DMS114 treated with DMSO at 0.1 percent for 48 hours (cell line): ENCODE measurements at regions not wholly inside any gene's neighbourhood (a gene's known extent, or its start where the extent isn't known, plus 50 kb on each side); places are given as distances from the start of the nearest gene placed in this dataset.

ENCODE experiments used
- DNase-seq: peaks from one replicate; lab custom pipeline; 2025; ENCODE audit not compliant: unreplicated experiment; lab: John Stamatoyannopoulos, UW

DNA sequence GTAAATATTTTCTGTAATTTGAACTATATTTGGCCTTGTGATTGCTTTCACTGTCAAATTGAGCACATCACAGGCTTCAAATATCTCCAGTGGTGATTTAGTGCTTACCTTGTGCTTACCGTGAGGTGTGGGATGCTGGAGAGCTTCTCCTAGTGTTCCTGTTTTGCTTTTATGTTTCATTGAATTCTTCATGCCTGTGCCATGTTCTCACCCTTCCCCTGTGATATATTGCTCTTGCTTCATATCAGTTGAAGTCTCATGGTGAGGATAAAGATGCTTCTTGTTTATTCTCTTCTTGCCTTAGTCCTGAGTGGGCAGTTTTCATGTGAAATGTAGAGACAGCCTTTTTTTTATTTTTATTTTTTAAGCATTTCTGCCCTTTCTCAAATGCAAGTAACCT lies 198.0 kb upstream of the PDGFD start:
- no peak for DNase-seq

DNA sequence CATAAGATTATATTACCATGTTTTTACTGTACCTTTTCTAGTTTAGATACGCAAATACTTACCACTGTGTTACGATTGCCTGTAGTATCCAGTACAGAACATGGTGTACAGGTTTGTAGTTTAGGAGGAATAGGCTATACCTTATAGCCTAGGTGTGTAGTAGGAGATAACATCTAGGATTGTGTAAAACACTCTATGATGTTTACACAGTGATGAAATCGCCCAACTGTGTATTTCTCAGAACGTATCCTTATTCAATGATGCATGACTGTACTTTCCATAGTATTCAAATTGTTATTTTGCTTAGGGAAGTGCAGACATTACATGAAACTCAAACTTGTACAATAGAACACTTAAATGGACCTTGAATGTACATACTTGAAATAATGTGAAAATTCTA lies 188.1 kb upstream of the PDGFD start:
- DNase-seq, result no peak

DNA sequence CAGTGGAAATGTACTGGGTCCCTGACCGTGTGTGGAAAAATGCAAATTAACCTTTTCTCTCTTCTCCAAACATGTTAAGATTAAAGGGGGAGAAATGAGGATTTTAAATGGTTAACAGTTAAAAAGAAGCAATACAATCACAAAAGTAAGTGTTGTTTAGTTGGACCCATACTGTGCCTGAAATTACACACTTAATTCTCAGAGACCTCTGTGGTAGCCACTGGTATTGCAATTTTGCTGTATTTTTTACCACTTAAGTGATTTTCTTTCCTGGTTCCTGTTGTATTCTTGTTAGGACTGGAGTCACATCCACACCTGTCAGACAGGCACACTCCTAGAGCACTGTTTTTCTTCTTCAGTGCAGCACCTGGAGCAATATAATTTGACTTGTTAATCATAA lies 179.6 kb upstream of the PDGFD start:
- DNase-seq, result no peak

DNA sequence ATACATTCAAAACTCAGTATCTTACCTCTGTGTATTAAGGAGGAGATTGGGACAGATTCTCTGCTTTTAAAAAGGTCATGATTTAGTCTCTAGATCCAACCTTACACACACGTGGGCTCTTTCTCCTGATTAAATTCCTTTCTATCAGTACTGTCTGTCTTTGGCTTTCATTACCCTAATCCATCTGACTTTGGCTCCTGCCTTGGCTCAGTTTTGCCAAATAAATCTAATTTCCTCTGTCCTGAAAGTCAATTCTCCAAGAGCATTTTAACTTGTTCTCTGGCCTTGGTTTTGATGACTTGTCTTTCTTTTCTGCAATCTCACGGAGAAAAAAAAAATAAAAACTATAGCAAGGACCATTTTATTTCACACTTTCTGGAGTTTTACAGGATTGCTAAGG lies 176.6 kb upstream of the PDGFD start:
- no peak for DNase-seq

DNA sequence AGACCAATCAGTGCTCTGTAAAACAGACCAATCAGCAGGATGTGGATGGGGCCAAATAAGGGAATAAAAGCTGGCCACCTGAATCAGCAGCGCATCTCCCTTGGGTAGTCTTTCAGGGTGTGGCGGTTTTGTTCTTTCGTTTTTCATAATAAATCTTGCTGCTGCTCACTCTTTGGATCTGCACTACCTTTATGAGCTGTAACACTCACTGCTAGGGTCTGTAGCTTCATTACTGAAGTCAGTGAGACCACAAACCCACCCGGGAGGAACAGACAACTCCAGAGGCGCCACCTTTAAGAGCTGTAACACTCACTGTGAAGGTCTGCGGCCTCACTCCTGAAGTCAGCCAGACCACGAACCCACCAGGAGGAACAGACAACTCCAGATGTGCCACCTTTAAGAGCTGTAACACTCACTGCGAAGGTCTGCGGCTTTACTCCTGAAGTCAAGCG lies 175.5 kb upstream of the PDGFD start:
- DNase-seq, result no peak

DNA sequence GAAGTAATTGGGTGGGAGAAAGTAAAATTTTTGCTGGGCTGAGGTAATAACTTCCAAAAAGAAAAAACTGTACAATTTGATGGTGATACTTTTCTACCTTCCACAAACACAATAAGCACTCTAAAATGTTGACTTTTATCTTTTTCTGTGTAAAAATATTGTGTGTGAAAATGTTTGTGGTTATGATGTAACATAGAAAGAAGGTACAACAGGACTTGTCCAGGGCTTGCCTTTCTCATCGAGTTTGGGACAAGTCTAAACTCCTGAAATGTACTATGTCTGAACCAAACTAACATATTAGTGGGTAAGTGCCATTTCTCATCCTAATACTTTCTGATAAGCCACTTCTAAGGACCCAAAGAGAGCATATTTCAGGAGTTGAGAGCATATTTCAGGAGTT lies 174.2 kb upstream of the PDGFD start:
- DNase-seq, result no peak

DNA sequence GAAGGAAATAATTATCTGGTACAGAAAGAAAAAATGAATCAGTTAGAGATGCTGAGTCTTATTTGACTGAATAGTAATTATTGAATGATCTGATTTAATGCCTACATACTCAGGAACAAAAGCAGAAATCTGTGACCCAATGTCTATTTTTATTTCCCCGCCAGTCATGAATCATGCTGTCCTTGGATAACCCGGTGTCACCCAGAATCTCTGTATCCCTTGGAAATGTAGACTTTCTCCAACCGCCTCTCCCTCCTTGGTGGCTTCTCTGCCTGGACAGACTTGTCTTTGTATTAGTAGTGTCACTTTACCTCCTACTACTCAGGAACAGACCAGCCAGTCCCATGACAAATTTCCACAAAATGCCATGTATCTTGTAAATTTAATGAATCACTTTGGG lies 173.3 kb upstream of the PDGFD start:
- no peak for DNase-seq

DNA sequence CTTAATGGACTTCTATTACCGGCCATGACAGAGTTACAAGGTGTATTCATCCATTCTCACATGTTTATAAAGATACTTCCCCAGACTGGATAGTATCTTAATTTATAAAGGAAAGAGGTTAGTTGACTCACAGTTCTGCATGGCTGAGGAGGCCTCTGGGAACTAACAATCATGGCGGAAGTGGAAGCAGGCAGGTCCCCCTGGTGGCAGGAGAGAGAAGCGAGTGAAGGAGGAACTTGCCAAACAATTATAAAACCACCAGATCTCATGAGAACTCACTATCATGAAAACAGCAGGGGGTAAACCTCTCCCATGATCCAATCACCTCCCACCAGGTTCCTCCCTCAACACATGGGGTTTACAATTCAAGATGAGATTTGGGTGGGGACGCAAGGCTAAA lies 170.0 kb upstream of the PDGFD start:
- no peak for DNase-seq

DNA sequence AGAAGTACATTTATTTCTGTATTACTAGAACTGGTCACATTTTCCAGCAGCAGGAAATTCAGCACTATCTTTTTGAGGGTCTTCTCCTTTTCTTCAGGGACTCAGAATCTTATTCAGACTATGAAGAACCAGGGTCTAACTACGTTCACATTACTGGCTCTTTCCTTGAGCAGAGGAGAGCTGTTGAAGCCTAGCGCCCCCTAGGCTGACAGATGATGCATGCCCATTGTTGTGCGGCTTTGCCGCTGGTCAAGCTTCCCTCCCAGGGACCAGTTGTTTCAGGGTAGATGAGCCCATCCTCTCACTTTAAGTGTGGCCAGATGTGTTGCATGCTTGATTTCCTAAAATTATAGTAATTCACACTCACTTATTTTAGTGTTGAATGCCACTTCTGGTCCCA lies 168.2 kb upstream of the PDGFD start:
- DNase-seq, result no peak

DNA sequence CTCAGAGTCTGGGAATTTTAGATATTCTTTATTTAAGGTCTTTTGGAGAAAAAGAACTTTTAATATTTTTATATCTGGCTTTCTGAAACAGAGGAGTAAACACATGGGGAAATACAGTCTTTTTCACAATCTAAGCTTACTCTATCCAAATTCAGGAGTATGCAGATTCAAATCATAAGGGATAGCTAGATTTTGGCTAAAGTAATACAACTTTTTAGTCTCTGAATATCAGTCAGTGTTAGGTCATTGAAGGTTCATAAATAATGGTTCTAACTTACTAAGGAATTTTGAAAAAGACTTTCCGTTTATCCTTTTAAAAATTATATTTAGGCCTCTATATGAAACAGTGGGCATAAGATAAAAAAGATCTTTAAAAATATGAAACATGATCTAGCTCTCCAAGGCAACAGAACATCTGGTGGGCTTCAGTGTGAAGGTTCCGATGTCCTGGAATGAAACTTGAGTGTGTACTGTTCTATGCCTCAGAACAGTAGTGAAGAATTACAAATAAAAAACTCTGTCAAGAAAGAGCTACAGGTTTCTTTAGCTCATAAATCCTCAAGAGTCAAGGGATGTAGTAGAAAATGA lies 165.2 kb upstream of the PDGFD start:
- no peak for DNase-seq

DNA sequence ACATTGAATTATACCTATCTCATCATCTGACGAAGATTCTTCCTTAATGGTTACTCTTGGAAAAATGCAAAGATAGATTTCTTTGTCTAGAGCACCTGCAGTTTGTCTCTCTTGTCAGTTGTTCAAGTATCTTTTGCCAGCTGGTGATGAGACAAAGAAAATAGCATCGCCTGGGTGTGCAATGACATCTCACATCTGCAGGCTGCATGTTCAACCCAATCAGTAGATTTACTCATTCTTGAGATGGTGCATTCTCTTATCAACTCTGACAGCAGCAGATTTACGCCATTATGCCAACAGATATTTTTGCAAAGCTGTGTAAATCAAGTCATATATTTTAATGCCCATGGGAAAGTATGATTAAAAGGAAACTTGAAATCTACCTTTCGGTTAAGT lies 164.6 kb upstream of the PDGFD start:
- DNase-seq, result no peak

DNA sequence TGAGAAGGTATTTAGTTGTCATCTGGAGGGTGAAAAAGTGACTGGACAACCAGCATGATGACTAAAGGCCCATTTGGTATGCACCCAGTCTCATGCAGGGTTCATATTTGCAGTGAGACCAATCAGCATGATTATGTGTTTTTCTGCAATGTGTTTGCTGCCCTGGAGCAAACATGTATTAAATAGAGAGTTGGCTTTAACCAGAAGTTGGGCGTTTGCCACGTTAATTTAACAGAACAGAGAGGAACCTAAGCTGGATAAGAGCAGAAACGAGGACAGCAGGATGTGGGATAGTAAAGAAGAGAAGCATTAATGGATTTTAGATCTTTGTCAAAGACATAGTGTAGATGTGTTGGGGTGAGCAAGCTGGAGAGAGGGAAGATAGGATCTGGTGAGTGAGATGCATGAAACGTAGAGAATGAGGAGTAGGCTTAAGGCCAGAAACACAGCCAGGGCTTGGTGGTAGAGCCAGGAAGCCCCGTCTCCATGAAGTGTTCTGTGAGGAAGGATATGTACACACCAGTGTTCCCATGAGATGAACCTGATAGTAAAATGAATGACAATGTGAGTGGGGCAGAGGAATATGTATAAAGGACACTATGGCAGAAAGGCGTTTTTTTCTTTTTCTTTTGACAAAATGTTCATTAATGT lies 164.0 kb upstream of the PDGFD start:
- DNase-seq, result no peak

DNA sequence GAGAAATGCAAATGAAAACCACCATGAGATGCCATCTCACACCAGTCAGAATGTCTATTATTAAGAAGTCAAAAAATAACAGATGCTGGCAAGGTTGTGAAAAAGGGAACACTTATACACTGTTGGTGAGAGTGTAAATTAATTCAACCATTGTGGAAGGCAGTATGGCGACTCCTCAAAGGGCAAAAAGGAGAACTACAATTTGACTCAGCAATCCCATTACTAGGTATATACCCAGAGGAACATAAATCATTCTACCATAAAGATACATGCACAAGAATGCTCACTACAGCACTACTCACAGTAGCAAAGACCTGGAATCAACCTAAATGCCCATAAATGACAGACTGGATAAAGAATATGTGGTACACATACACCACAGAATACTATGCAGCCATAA lies 161.1 kb upstream of the PDGFD start:
- no peak for DNase-seq

DNA sequence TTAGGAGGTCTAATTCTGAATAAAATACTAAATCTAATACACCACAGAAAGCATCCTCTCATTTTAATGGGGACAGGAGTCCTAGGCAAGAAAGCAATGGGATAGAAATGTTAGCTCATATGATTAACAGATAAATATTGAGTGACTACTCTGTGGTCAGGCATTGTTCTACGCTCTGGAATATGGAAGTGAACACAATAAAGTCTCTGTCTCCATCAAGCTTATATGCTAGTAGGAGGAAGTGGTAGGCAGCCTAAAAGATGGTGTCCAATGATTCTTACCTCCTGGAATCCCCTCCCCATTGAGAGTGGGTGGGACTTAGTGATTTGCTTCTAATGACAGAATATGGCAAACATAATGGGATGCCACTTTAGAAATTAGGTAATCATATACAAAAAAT lies 160.3 kb upstream of the PDGFD start:
- no peak for DNase-seq

DNA sequence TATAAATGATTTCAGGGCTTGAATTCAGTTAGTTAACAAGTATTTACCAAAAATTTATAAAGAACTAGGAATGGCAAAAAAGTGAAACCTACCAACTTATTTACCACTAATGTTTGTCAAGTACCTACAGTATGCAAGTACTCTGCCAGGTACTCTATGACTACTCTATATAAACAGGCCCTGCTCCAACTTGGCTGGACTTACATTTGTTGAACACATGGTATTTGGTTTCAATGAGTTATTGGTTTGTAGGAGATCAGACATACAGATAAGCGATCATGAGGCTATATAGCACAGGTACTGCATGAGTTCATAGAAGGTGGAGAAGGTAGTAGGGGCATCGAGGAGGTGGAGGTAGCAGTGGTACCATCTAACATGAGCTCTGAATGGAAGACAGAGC lies 159.9 kb upstream of the PDGFD start:
- DNase-seq, result no peak

DNA sequence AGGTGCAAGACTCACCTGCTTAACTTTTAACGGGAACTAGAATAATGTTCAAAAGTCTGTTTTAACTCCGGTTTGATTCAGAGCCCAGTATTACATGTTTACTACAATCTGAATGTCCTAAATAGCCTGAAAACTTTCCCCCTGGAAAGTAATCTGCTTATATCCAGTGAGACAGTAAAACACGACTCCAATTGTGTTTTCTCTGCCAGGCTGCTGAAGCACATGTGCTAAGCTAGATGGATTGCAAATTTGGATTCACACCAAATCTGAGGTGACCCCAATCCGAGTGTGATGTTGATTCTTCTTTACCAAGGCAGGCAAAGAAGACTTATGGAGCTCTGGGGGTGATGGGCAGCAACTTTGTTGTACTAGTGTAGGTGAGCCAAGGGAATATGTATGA lies 158.7 kb upstream of the PDGFD start:
- DNase-seq, result no peak

DNA sequence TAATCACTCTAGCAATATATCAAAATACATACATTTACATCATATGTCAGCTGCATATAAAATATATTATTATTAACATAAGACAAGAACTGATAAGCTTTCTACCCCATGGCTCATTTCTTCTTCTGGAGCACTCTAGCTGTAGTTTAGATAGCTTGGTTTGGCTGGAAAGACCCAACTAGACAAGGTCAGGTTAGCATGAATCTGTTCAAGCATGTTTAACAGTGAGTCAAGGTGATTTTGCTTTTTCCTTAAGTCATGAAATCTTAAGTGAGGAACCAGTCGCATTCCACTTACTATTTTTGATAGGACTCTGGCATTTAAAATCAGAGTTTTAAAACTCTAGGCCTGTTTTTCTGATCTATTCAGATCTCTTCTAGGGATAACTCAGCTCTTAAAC lies 157.0 kb upstream of the PDGFD start:
- no peak for DNase-seq

DNA sequence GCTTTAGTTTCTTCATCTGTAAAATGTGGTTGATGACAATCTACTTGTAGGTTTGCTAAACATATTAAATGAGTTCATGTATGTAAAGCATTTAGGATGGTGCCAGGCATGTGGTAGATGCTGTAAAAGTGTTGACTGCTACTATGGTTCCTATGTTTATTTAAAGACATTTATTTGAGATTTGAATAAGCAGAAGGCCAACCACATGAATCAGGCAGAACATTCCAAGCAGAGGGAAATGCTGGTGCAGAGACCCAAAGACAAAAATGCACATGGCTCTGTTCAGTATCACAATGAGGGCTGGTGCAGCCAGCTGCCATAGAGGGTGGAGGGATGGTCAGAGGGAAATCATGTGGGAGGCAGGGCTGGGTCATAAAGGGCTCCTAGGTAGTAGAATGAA lies 156.2 kb upstream of the PDGFD start:
- no peak for DNase-seq

DNA sequence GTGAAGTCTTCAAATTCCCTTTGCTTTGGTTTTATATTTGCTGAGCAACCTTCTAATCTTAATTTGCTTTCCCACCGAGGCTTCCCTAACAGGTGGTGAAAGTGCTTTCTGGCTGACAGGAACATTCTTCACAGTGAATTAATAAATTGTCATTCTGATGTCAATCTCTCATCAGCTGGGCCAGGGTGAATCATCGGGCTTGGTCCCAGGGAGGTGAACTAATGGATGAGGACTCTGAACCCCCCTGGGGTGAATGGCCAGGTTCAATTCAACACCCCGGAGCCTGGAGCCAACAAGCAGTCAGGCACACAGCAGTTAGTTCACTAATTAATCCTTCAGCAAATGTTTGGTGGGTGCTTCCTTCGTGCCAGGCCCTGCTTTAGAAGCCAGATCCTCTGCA lies 155.4 kb upstream of the PDGFD start:
- no peak for DNase-seq

DNA sequence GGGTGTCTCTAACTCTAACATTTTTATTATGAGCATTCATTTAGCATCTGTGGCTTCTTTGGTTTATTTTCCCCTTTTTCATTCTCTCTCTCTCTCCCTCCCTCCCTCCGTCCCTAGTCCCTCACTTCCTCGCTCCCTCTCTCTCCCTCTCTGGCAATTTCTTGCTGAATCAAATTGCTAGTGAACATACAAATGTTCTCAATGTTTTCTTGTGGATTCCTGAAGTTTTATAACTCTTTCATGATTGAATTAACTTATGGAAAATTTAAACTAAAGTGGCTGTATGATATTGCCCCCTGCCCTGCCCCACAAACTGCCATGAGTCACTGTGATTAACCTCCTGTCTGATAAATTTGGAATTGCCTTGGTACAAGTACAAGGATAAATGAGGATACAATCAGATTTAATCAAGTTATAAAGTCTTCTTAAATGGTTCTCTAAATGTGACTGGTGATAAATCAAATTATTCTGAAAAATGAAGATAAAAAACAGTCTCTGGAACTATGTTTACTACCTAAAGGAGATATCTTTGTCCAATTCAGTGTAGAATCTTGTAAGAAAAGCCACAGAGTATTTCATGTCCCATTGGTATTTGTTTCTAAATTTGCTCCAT lies 143.0 kb upstream of the PDGFD start:
- DNase-seq, result no peak

DNA sequence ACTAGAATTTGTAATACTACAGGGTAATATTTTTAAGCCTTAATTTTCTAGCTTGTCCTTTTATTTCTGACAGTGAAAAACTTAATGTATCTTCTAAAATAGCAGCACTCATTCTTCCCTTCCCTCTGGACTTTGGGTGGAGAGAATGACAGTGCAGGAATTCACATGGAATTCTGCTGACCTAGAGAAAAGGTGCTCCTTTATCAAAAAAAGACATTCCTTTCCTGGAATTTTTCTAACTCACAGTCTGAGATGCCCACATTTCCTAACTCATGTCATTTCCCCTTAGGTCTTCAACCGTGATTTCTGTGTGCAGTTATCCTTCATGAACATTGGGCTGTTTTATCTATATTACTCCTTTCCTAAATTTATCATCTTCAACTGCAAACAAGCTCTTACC lies 137.8 kb upstream of the PDGFD start:
- no peak for DNase-seq

DNA sequence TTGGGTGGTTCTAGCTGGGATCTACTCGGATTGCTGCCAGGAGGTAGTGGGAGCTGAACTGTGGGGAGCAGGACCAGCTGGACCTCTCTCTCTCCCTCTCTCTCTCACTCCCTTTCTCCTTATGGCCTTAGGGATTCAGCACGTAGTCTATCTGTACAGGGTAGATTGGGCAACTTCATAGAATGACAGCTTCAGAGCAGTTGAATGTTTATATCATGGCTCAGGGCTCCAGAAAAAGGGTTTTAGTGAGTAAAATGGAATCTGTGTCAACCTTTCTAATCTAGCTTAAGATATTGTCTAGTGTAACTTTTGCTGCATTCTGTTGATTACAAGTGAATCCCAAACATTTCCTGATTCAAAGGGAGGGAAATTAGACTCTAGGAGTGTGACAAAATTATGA lies 127.7 kb upstream of the PDGFD start:
- no peak for DNase-seq

DNA sequence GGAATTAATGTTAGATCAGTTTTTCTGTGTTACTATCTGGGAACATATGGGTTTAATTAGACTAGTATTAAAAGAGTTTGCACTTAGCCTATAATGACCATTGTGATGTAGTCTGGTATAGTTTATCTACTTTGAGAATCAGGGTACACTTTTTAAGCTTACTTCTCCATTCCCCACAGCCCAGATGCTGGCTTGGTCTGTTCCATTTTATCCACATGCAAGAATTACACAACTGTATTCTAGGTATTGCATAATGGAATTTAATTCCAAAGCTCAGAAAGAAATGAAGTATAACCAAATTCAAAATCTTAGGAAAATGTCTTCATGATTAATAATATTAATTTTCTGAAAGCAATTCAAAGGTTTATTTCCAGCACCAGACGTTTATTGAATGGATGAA lies 122.2 kb upstream of the PDGFD start:
- no peak for DNase-seq
